Osteoblast (primary cell): ENCODE measurements at regions not wholly inside any gene's neighbourhood (a gene's known extent, or its start where the extent isn't known, plus 50 kb on each side); places are given as distances from the start of the nearest gene placed in this dataset.

Experiments used
- DNase-seq: peaks from one replicate; pipeline ENCODE4 v3.0.0; 2011; ENCODE audit warnings: low spot score, mixed read lengths; ENCODE audit not compliant: insufficient read length; ENCODE audit errors: missing footprints
- H2AFZ ChIP-seq: 2 replicates; pipeline ENCODE4 v1.6.0; 2011; ENCODE audit warnings: mild to moderate bottlenecking, low read length
- H3K27ac ChIP-seq: 2 replicates; pipeline ENCODE4 v1.5.1; 2011; ENCODE audit warnings: mild to moderate bottlenecking, low read depth, low read length, moderate library complexity
- H3K27me3 ChIP-seq: 2 replicates; pipeline ENCODE4 v1.6.0; 2012; ENCODE audit warnings: mild to moderate bottlenecking, control low read depth, inconsistent platforms, low read length, moderate library complexity; ENCODE audit not compliant: insufficient read depth
- H3K36me3 ChIP-seq: 2 replicates; pipeline ENCODE4 v1.5.1; 2011; ENCODE audit warnings: mild to moderate bottlenecking, low read length, control low read depth, moderate library complexity; ENCODE audit not compliant: insufficient read depth
- H3K4me1 ChIP-seq: 2 replicates; pipeline ENCODE4 v1.5.1; 2011; ENCODE audit warnings: mild to moderate bottlenecking, low read length, control low read depth, moderate library complexity; ENCODE audit not compliant: insufficient read depth
- H3K4me2 ChIP-seq: 2 replicates; pipeline ENCODE4 v1.6.0; 2011; ENCODE audit warnings: mild to moderate bottlenecking, low read length; ENCODE audit not compliant: insufficient read depth
- H3K4me3 ChIP-seq: fragments of 200-600 bp; sonication (generic); 3 replicates; pipeline ENCODE4 v1.5.1; 2012; ENCODE audit warnings: mild to moderate bottlenecking, low read length, inconsistent platforms; ENCODE audit not compliant: insufficient read depth
- H3K79me2 ChIP-seq: 2 replicates; pipeline ENCODE4 v1.6.0; 2012; ENCODE audit warnings: mild to moderate bottlenecking, low read length, control low read depth, inconsistent platforms; ENCODE audit not compliant: insufficient read depth
- H3K9me3 ChIP-seq: 2 replicates; pipeline ENCODE4 v1.5.1; 2011; ENCODE audit warnings: low read depth, low read length, control low read depth
- H4K20me1 ChIP-seq: 2 replicates; pipeline ENCODE4 v1.6.0; 2012; ENCODE audit warnings: mild to moderate bottlenecking, low read length, control low read depth; ENCODE audit not compliant: insufficient read depth
- CTCF ChIP-seq: IDR thresholded peaks from 2 replicates; pipeline ENCODE4 v1.5.1; 2011; ENCODE audit warnings: mild to moderate bottlenecking, low read depth, low read length, moderate library complexity; ENCODE audit errors: extremely low read depth

DNA sequence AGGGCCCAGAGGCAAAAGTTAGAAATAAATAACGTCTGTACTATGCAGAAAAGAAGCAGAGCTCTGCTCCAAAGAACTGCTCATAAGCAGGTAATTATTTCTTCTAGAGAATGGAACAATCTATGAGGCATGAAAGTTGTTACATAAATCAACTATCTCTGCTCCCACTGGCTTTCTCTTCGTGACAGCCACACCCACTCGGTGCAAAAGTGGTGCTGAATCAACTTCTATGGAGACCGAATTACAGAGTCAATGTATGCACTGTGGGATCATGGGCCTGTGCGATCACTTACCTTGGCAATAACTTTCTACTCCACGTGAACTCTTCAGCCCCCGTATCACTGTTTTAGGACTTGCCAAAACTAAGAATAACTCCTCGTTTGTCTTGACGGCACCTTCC is 99.4 kb upstream of the ATXN3L start:
- H3K4me1 ChIP-seq: peaks cover 20% of the 10 kb centered on the region
- H3K4me3 ChIP-seq: no peak overlapping the region
- H2AFZ ChIP-seq: no peak overlapping the region
- TF ChIP-seq CTCF: no peak
- H4K20me1 ChIP-seq: no peaks in the 10 kb centered on the region
- peak overlapping the region; percentile 59 for H3K27ac ChIP-seq
- H3K27me3 ChIP-seq: no peaks in the 10 kb centered on the region
- no peaks in the 10 kb centered on the region for H3K9me3 ChIP-seq
- no peak for DNase-seq
- H3K36me3 ChIP-seq: no peaks in the 10 kb centered on the region
- H3K4me2 ChIP-seq: no peak overlapping the region
- H3K79me2 ChIP-seq: no peaks in the 10 kb centered on the region

DNA sequence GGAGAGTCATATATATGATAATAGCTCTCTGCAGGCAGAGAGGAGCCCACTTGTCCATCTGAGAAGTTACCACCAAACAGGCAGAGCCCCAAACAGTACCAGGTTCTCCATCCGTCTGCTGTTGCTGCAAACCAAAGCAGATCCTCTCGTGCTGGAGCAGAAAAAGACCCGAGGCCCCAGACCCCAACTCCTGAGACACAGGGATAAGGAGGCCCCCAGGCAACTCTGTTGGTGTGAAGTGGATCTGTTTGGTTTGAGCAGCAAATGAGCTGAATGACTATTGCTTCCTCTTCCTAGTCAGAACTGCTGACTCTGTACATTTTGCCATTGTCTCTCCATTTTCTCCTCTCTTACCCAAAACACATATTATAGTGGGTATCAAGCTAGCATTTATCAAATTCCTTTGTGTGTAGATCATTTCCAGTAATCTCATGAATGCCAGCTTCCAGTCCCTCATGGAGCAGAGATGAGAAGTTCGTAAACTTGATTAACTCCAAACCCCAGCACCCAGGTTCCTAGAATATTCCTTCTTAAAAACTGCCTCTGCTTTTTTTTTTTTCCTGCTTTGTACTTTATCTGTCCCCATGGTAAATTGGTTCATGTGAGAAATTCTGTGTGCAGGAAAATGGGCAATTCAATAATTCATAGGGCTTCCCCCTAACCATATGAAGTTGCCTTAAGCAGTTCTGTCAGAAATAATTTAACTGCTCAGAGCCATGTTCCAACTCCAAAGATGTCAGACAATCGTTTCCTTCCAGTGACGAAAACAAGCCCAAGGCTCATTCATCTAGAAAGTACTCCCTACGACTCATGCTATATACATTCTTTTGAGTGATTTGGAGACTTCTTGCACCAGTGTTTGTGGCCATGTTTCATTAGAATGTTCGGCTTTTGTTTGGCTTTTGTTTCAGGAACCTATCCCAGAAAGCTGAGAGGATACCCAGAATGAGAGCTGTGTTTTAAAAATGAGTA is 98.6 kb upstream of the ATXN3L start:
- peak overlapping the region; percentile 73 for H2AFZ ChIP-seq

DNA sequence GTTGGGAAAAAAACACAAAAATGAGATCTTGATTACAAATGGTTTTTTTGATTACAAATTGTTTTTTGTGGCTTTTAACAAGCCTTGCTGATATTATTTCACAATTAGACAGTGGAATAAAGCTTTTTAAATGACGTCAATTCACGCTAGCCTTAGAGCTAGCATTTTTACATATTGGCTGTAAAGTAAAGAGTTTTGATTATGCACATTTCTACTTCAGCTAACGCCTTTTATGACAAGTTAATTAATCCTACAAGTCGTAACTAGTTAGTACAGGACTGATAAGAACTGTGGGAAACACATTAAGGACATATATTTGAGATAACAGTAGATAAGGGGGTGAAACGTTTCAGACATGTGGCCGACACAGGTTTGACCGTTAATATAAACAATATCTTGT is 95.7 kb upstream of the ATXN3L start:
- Histone ChIP-seq H3K36me3 (no peaks in the 10 kb centered on the region), H4K20me1 (no peaks in the 10 kb centered on the region), H3K4me3 (no peak overlapping the region), H3K4me1 (peaks cover 16% of the 10 kb centered on the region), H3K4me2 (no peak overlapping the region), H2AFZ (no peak overlapping the region), H3K9me3 (no peaks in the 10 kb centered on the region), H3K27me3 (no peaks in the 10 kb centered on the region), H3K79me2 (no peaks in the 10 kb centered on the region), H3K27ac (no peak overlapping the region)
- no peak for TF ChIP-seq CTCF
- no peak for DNase-seq

More for the DNA sequence above, 98.6 kb upstream of the ATXN3L start:
- Histone ChIP-seq H3K27me3 (no peaks in the 10 kb centered on the region), H4K20me1 (no peaks in the 10 kb centered on the region), H3K79me2 (no peaks in the 10 kb centered on the region), H3K36me3 (no peaks in the 10 kb centered on the region), H3K4me2 (peak overlapping the region; percentile 40), H3K27ac (peak overlapping the region; percentile 59), H3K9me3 (no peaks in the 10 kb centered on the region), H3K4me3 (no peak overlapping the region), H3K4me1 (peaks cover 16% of the 10 kb centered on the region)
- no peak for TF ChIP-seq CTCF
- DNase-seq: peak; percentile 63

DNA sequence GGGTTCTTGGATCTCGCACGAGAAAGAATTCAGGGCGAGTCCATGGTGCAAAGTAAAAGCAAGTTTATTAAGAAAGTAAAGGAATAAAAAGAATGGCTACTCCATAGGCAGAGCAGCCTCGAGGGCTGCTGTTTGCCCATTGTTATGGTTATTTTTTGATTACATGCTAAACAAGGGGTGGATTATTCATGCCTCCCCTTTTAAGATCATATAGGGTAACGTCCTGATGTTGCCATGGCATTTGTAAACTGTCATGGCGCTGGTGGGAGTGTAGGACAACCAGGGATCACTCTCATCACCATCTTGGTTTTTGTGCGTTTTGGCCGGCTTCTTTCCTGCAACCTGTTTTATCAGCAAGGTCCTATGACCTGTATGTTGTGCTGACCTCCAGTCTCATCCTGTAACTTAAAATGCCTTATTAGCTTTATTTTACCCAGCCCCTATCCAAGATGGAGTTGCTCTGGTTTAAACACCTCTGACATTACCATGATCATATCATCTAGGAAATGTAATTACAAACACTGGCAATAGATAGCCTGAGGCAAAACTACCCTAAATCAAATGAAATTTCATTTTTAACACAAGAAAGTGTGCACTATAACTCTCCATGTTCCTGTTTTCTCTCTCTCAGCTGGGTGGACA is 94.3 kb upstream of the ATXN3L start:
- Histone ChIP-seq H3K4me2 (no peak overlapping the region), H3K36me3 (no peaks in the 10 kb centered on the region), H3K27me3 (no peaks in the 10 kb centered on the region), H4K20me1 (no peaks in the 10 kb centered on the region), H2AFZ (no peak overlapping the region), H3K4me3 (no peak overlapping the region), H3K27ac (no peak overlapping the region), H3K9me3 (no peaks in the 10 kb centered on the region), H3K4me1 (peaks cover 13% of the 10 kb centered on the region), H3K79me2 (no peaks in the 10 kb centered on the region)
- DNase-seq: no peak
- no peak for TF ChIP-seq CTCF
